Choroid plexus epithelial cell (primary cell): ENCODE measurements at regions not wholly inside any gene's neighbourhood (a gene's known extent, or its start where the extent isn't known, plus 50 kb on each side); places are given as distances from the start of the nearest gene placed in this dataset.

ENCODE experiments used
- DNase-seq: peaks from one replicate; pipeline ENCODE4 v3.0.0-alpha.2; 2010; ENCODE audit warnings: low read depth
- H3K4me3 ChIP-seq: 2 replicates; pipeline ENCODE4 v1.5.1; 2011; ENCODE audit warnings: low read depth, mild to moderate bottlenecking, control low read depth, low read length, moderate library complexity
- CTCF ChIP-seq: conservative IDR thresholded peaks from 2 replicates; pipeline ENCODE4 v1.5.1; 2011; ENCODE audit warnings: low read depth, mild to moderate bottlenecking, control low read depth, inconsistent platforms, low read length, moderate library complexity

GRCh38 chr7:93751421-93751820 lies 139.1 kb downstream of the TFPI2 start:
- DNase-seq, result peak; percentile 4
- TF ChIP-seq CTCF, result no peak
- H3K4me3 ChIP-seq, result no peak overlapping the region

GRCh38 chr7:93750986-93751385 lies 139.6 kb downstream of the TFPI2 start:
- TF ChIP-seq CTCF, result no peak
- H3K4me3 ChIP-seq, result no peak overlapping the region
- DNase-seq, result no peak

GRCh38 chr7:93747019-93747418 lies 143.5 kb downstream of the TFPI2 start:
- H3K4me3 ChIP-seq, result no peak overlapping the region
- no peak for TF ChIP-seq CTCF
- DNase-seq, result no peak

- no peak overlapping the region for H3K4me3 ChIP-seq
- DNase-seq, result peak; percentile 5
- TF ChIP-seq CTCF, result no peak
Observed at GRCh38 chr7:93739424-93739823, 151.1 kb downstream of the TFPI2 start.

GRCh38 chr7:93737953-93738352 lies 152.6 kb downstream of the TFPI2 start:
- no peak overlapping the region for H3K4me3 ChIP-seq
- DNase-seq, result no peak
- no peak for TF ChIP-seq CTCF

- peak; percentile 4 for DNase-seq
- H3K4me3 ChIP-seq, result no peak overlapping the region
- TF ChIP-seq CTCF, result no peak
Observed at GRCh38 chr7:93736668-93737369, 153.7 kb downstream of the TFPI2 start.

- no peak for TF ChIP-seq CTCF
- peak; percentile 53 for DNase-seq
- H3K4me3 ChIP-seq, result no peak overlapping the region
Observed at GRCh38 chr7:93728292-93728691, 153.8 kb upstream of the CALCR start.
